ENCODE measurements at regions not wholly inside any gene's neighbourhood (a gene's known extent, or its start where the extent isn't known, plus 50 kb on each side); places are given as distances from the start of the nearest gene placed in this dataset.

- no peaks in the 10 kb centered on the region for H3K79me1 ChIP-seq (ENCODE audit: insufficient read depth, low read depth, low read length, poor library complexity, severe bottlenecking)
- no peaks in the 10 kb centered on the region for H3K27me3 ChIP-seq (ENCODE audit: insufficient read depth, low read length)
- no peak overlapping the region for H4K91ac ChIP-seq (ENCODE audit: insufficient read length, low read depth, low read length)
- H4K8ac ChIP-seq (replicated peaks; ENCODE audit: insufficient read length, low read depth, low read length), result no peak overlapping the region
- H3K36me3 Mint-ChIP-seq (ENCODE audit: insufficient read depth in 1 of 3, low read depth in 3 of 3), result no peaks in the 10 kb centered on the region
- no peak overlapping the region for H3K4ac ChIP-seq (ENCODE audit: low read depth, low read length)
- no peaks in the 10 kb centered on the region for H3K4me1 ChIP-seq (ENCODE audit: insufficient read depth, low read length)
- H2AK5ac ChIP-seq (ENCODE audit: insufficient read length, low read length), result no peak overlapping the region
- no peak overlapping the region for H3K27ac ChIP-seq (ENCODE audit: insufficient read length, low read depth, low read length)
- no peaks in the 10 kb centered on the region; a peak in 1 of 5 replicates for H3K9me3 Mint-ChIP-seq
- H3K23me2 ChIP-seq (ENCODE audit: insufficient read length, low read depth, low read length, poor library complexity, severe bottlenecking), result no peaks in the 10 kb centered on the region
- H3K4me1 Mint-ChIP-seq, result peaks cover 5 to 8% of the 10 kb centered on the region in 2 experiments
- no peak for DNase-seq
- TF ChIP-seq, protein P1, sequence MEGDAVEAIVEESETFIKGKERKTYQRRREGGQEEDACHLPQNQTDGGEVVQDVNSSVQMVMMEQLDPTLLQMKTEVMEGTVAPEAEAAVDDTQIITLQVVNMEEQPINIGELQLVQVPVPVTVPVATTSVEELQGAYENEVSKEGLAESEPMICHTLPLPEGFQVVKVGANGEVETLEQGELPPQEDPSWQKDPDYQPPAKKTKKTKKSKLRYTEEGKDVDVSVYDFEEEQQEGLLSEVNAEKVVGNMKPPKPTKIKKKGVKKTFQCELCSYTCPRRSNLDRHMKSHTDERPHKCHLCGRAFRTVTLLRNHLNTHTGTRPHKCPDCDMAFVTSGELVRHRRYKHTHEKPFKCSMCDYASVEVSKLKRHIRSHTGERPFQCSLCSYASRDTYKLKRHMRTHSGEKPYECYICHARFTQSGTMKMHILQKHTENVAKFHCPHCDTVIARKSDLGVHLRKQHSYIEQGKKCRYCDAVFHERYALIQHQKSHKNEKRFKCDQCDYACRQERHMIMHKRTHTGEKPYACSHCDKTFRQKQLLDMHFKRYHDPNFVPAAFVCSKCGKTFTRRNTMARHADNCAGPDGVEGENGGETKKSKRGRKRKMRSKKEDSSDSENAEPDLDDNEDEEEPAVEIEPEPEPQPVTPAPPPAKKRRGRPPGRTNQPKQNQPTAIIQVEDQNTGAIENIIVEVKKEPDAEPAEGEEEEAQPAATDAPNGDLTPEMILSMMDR (conservative IDR thresholded peaks at IDR 0.05), result no peak
- no peaks in the 10 kb centered on the region for H3K27me3 Mint-ChIP-seq (ENCODE audit: low read depth)
- H4K20me1 ChIP-seq (ENCODE audit: control insufficient read depth, insufficient read depth, insufficient read length), result no peaks in the 10 kb centered on the region
- H2BK15ac ChIP-seq (ENCODE audit: low read depth, low read length), result no peak overlapping the region
- no peak overlapping the region for H3K18ac ChIP-seq (ENCODE audit: insufficient read length, low read depth, low read length)
- H3K9ac ChIP-seq (ENCODE audit: extremely low read depth, insufficient read length, low read length), result no peak overlapping the region
- no peak overlapping the region for H3K4me3 Mint-ChIP-seq
- WGBS (ENCODE audit: extremely low coverage, insufficient read length, low lambda C conversion rate), result no CpG with 5 or more reads among the region's 6 CpGs
- no peak overlapping the region for H3K4me2 ChIP-seq (ENCODE audit: insufficient read depth, insufficient read length, low read length)
- H3K27ac Mint-ChIP-seq, result no peak overlapping the region
- no peak overlapping the region for H3K23ac ChIP-seq (ENCODE audit: insufficient read length, low read depth, low read length)
- no peaks in the 10 kb centered on the region for H3K9me3 ChIP-seq (ENCODE audit: control insufficient read depth, low read depth, low read length)
- H3K14ac ChIP-seq (ENCODE audit: insufficient read depth, low read length), result no peak overlapping the region
- no peak overlapping the region for H2BK20ac ChIP-seq (ENCODE audit: low read depth, low read length, poor library complexity, severe bottlenecking)
- H2BK5ac ChIP-seq (ENCODE audit: insufficient read length, low read length), result no peak overlapping the region
- no peak overlapping the region for H2BK12ac ChIP-seq (ENCODE audit: insufficient read length, low read depth, low read length)
- H2BK120ac ChIP-seq (ENCODE audit: low read depth, low read length, poor library complexity, severe bottlenecking), result no peak overlapping the region
- no peak overlapping the region for H4K5ac ChIP-seq (ENCODE audit: insufficient read length, low read depth, low read length)
- H2AFZ ChIP-seq (ENCODE audit: low read length), result no peak overlapping the region
- no peaks in the 10 kb centered on the region for H3K79me2 ChIP-seq (ENCODE audit: insufficient read depth, low read length)
- H3T11ph ChIP-seq (ENCODE audit: low read length), result no peak overlapping the region
- H3K56ac ChIP-seq (ENCODE audit: insufficient read length, low read depth, low read length), result no peak overlapping the region
Observed at GRCh38 chr4:176451443-176451842, 131.7 kb downstream of the SPCS3 start.
